ENCODE measurements at regions not wholly inside any gene's neighbourhood (a gene's known extent, or its start where the extent isn't known, plus 50 kb on each side); places are given as distances from the start of the nearest gene placed in this dataset.

GRCh38 chr2:43011158-43011491, 215.3 kb downstream of the ZFP36L2 start:
- no peak for ATAC-seq
- ChIA-PET POLR2A (no interaction called here), CTCF (interaction anchor here (2.0 kb wide), 1 partner anchor 13 kb away, joined by 8 read pairs; no protein-coding TSS in a partner anchor), RAD21 (ENCODE audit: low non-redundant PET in 1 of 2, low total read pairs in 2 of 2, uncharacterized antibody in 2 of 2, unreplicated experiment in 2 of 2) (no interaction called here)
- no peaks in the 10 kb centered on the region for H3K27me3 ChIP-seq (ENCODE audit: insufficient read depth, low read length)
- intact Hi-C loops (cut with micrococcal nuclease): no loop called here
- H3K27ac ChIP-seq (ENCODE audit: low read depth, low read length): no peak overlapping the region
- H4K20me1 ChIP-seq (ENCODE audit: insufficient read depth): no peaks in the 10 kb centered on the region
- peaks cover 6 to 11% of the 10 kb centered on the region in 2 experiments for H3K4me1 ChIP-seq (ENCODE audit: control insufficient read depth in 1 of 2, insufficient read depth in 2 of 2, low read length in 2 of 2)
- no peak overlapping the region for H3K4me3 ChIP-seq (replicated peaks in 1 of 2; ENCODE audit: low read depth in 1 of 2, low read length in 2 of 2)
- no peak overlapping the region for H3K9ac ChIP-seq (ENCODE audit: low read length)
- H3K79me2 ChIP-seq (ENCODE audit: insufficient read depth, low read length): no peaks in the 10 kb centered on the region
- TF ChIP-seq SIN3A (IDR thresholded peaks at IDR 0.05; ENCODE audit: low read depth): no peak
- TF ChIP-seq POLR2AphosphoS5 (IDR thresholded peaks at IDR 0.05; ENCODE audit: low read depth, low read length): no peak
- no peak for TF ChIP-seq EZH2phosphoT487 (IDR thresholded peaks at IDR 0.05; ENCODE audit: borderline replicate concordance)
- TF ChIP-seq CBX3 (IDR thresholded peaks at IDR 0.05; ENCODE audit: low read depth): no peak
- TF ChIP-seq EZH2 (IDR thresholded peaks at IDR 0.05): no peak
- no peak for TF ChIP-seq ZFX (IDR thresholded peaks at IDR 0.05)
- TF ChIP-seq FOSL1 (IDR thresholded peaks at IDR 0.05; ENCODE audit: low read depth): no peak
- TF ChIP-seq CTCF (IDR thresholded peaks at IDR 0.05 in 2 of 3, conservative IDR thresholded peaks at IDR 0.05 in 1 of 3; ENCODE audit: borderline replicate concordance in 1 of 3, insufficient read depth in 1 of 3, low read depth in 2 of 3, low read length in 2 of 3): no peak
- TF ChIP-seq, protein P1, sequence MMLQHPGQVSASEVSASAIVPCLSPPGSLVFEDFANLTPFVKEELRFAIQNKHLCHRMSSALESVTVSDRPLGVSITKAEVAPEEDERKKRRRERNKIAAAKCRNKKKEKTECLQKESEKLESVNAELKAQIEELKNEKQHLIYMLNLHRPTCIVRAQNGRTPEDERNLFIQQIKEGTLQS (IDR thresholded peaks at IDR 0.05): no peak
- TF ChIP-seq MAX (IDR thresholded peaks at IDR 0.05): no peak
- no peak for TF ChIP-seq YY1 (IDR thresholded peaks at IDR 0.05; ENCODE audit: extremely low read depth, insufficient replicate concordance, low read depth, low read length)
- no peak for TF ChIP-seq TCF7L2 (IDR thresholded peaks at IDR 0.05; ENCODE audit: borderline replicate concordance, extremely low read depth, insufficient read depth, insufficient read length)
- no peak for TF ChIP-seq EGR1 (IDR thresholded peaks at IDR 0.05; ENCODE audit: low read depth)
- no peak for TF ChIP-seq SP1 (IDR thresholded peaks at IDR 0.05; ENCODE audit: low read depth)
- TF ChIP-seq ELF1 (IDR thresholded peaks at IDR 0.05; ENCODE audit: borderline replicate concordance, low read depth): no peak
- TF ChIP-seq SRF (IDR thresholded peaks at IDR 0.05; ENCODE audit: low read depth): no peak
- TF ChIP-seq CEBPB (IDR thresholded peaks at IDR 0.05; ENCODE audit: low read depth): no peak
- no peak for TF ChIP-seq ZNF274 (IDR thresholded peaks at IDR 0.05; ENCODE audit: low read depth, low read length)
- TF ChIP-seq POLR2A (IDR thresholded peaks at IDR 0.05; ENCODE audit: borderline replicate concordance, extremely low read depth, insufficient read depth, insufficient read length): no peak
- BruUV-seq (replicated peaks): no TSS peak
- no peaks in the 10 kb centered on the region for H3K9me3 ChIP-seq (ENCODE audit: control insufficient read depth in 1 of 2, insufficient read depth in 1 of 2, low read depth in 1 of 2, low read length in 2 of 2)
- no peaks in the 10 kb centered on the region for H3K9me2 ChIP-seq (ENCODE audit: insufficient read depth)
- H3K36me3 ChIP-seq (ENCODE audit: control insufficient read depth in 1 of 2, insufficient read depth in 2 of 2, low read length in 2 of 2): no peaks in the 10 kb centered on the region
- no peak for DNase-seq (ENCODE audit: low read depth, low spot score)
- peak overlapping the region; percentile 16 for H2AFZ ChIP-seq (ENCODE audit: low read depth, low read length, poor library complexity, severe bottlenecking)
- peak overlapping the region; percentile 29 for H3K4me2 ChIP-seq (ENCODE audit: low read length)
